Hepatocyte (in vitro differentiated cells): ENCODE measurements at regions not wholly inside any gene's neighbourhood (a gene's known extent, or its start where the extent isn't known, plus 50 kb on each side); places are given as distances from the start of the nearest gene placed in this dataset.
A peak's percentile ranks its signal among the peaks of the same experiment; 100 is the strongest.

Experiments
- DNase-seq: peaks from one replicate; pipeline ENCODE4 v3.0.0-alpha.2; 2016; ENCODE audit warnings: low spot score
- H2AFZ ChIP-seq: fragments of 200-600 bp; sonication (generic); 2 replicates; pipeline ENCODE4 v1.6.0; 2016; ENCODE audit warnings: antibody characterized with exemption, mild to moderate bottlenecking
- H3K27ac ChIP-seq: fragments of 200-600 bp; sonication (generic); 2 replicates; pipeline ENCODE4 v1.5.1; 2016; ENCODE audit warnings: mild to moderate bottlenecking
- H3K27me3 ChIP-seq: fragments of 200-600 bp; sonication (generic); 2 replicates; pipeline ENCODE4 v1.6.1; 2016
- H3K36me3 ChIP-seq: fragments of 200-600 bp; sonication (generic); replicated peaks from 2 replicates; pipeline ENCODE4 v1.5.1; 2016; ENCODE audit warnings: low read depth; ENCODE audit not compliant: insufficient read depth
- H3K4me1 ChIP-seq: fragments of 200-600 bp; sonication (generic); 2 replicates; pipeline ENCODE4 v1.5.1; 2016; ENCODE audit warnings: mild to moderate bottlenecking, moderate library complexity; ENCODE audit not compliant: insufficient read depth
- H3K4me2 ChIP-seq: fragments of 200-600 bp; sonication (generic); 2 replicates; pipeline ENCODE4 v1.6.0; 2016
- H3K4me3 ChIP-seq: fragments of 200-600 bp; sonication (generic); 2 replicates; pipeline ENCODE4 v1.5.1; 2016; ENCODE audit warnings: mild to moderate bottlenecking
- H3K79me2 ChIP-seq: fragments of 200-600 bp; sonication (generic); 2 replicates; pipeline ENCODE4 v1.6.0; 2017; ENCODE audit warnings: mild to moderate bottlenecking
- H3K9me2 ChIP-seq: fragments of 200-600 bp; sonication (generic); replicated peaks from 2 replicates; pipeline ENCODE4 v1.6.0; 2017; ENCODE audit warnings: mild to moderate bottlenecking; ENCODE audit not compliant: insufficient read depth
- H3K9me3 ChIP-seq: fragments of 200-600 bp; sonication (generic); 2 replicates; pipeline ENCODE4 v1.5.1; 2016; ENCODE audit warnings: low read depth, mild to moderate bottlenecking
- H4K20me1 ChIP-seq: fragments of 200-600 bp; sonication (generic); 2 replicates; pipeline ENCODE4 v1.6.0; 2016; ENCODE audit warnings: mild to moderate bottlenecking; ENCODE audit not compliant: insufficient read depth, poor library complexity, severe bottlenecking
- EZH2 ChIP-seq: fragments of 200-600 bp; sonication (generic); IDR thresholded peaks from 2 replicates; pipeline ENCODE4 v1.6.1; 2016; ENCODE audit warnings: antibody characterized with exemption, mild to moderate bottlenecking, borderline replicate concordance
- EZH2phosphoT487 ChIP-seq: fragments of 200-600 bp; sonication (generic); IDR thresholded peaks from one replicate; pipeline ENCODE4 v1.6.1; 2018; ENCODE audit warnings: antibody characterized with exemption, mild to moderate bottlenecking, low read depth, moderate library complexity; ENCODE audit not compliant: unreplicated experiment, severe bottlenecking
- WGBS: methylation state at CpG from one replicate; pipeline ENCODE4 v1.1.6; 2016; ENCODE audit warnings: low lambda C conversion rate; ENCODE audit errors: missing lambda C conversion rate; 5-methylcytosine and 5-hydroxymethylcytosine counted together
- TF ChIP-seq, protein P1 (sequence below): fragments of 200-600 bp; sonication (generic); IDR thresholded peaks from 2 replicates; pipeline ENCODE4 v1.5.1; 2016; ENCODE audit warnings: antibody characterized with exemption, mild to moderate bottlenecking; ENCODE audit not compliant: poor library complexity

DNA sequence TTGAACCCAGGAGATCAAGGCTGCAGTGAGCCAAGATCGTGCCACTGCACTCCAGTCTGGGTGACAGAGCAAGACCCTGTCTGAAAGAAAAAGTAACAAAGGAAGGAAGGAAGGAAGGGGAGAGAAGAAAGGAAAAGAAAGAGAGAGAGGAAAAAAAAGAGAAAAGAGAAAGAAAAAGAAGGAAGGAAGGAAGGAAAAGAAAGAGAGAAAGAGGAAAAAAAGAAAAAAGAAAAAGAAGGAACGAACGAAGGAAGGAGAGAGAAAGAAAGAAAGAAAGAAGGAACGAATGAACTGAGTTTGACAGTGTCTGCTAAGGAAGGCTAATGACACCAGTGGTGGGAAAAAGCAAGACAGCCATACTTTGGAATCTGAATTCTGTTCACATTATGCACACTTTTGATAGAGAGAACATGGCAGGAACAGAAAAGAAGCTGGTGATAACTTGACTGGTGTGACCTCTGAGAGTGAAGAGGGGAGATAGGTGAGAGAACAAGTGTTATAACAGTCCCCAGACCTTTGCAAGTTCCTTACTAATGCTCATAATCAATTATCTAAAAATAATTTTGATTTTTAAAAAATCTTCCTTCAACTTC is 93.3 kb upstream of the MYLIP start:
- H3K4me3 ChIP-seq: no peak overlapping the region
- no peaks in the 10 kb centered on the region for H3K36me3 ChIP-seq
- H4K20me1 ChIP-seq: no peaks in the 10 kb centered on the region
- H3K4me2 ChIP-seq: no peak overlapping the region
- H3K27me3 ChIP-seq: no peaks in the 10 kb centered on the region
- WGBS: 98% methylated on average over 4 of the region's 4 CpGs
- H3K4me1 ChIP-seq: peaks cover 14% of the 10 kb centered on the region
- no peaks in the 10 kb centered on the region for H3K9me2 ChIP-seq
- no peaks in the 10 kb centered on the region for H3K9me3 ChIP-seq
- no peak overlapping the region for H2AFZ ChIP-seq
- no peaks in the 10 kb centered on the region for H3K79me2 ChIP-seq
- DNase-seq: no peak
- no peak overlapping the region for H3K27ac ChIP-seq
- TF ChIP-seq EZH2phosphoT487 (no peak), EZH2 (no peak)
- TF ChIP-seq, protein P1, sequence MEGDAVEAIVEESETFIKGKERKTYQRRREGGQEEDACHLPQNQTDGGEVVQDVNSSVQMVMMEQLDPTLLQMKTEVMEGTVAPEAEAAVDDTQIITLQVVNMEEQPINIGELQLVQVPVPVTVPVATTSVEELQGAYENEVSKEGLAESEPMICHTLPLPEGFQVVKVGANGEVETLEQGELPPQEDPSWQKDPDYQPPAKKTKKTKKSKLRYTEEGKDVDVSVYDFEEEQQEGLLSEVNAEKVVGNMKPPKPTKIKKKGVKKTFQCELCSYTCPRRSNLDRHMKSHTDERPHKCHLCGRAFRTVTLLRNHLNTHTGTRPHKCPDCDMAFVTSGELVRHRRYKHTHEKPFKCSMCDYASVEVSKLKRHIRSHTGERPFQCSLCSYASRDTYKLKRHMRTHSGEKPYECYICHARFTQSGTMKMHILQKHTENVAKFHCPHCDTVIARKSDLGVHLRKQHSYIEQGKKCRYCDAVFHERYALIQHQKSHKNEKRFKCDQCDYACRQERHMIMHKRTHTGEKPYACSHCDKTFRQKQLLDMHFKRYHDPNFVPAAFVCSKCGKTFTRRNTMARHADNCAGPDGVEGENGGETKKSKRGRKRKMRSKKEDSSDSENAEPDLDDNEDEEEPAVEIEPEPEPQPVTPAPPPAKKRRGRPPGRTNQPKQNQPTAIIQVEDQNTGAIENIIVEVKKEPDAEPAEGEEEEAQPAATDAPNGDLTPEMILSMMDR: no peak

DNA sequence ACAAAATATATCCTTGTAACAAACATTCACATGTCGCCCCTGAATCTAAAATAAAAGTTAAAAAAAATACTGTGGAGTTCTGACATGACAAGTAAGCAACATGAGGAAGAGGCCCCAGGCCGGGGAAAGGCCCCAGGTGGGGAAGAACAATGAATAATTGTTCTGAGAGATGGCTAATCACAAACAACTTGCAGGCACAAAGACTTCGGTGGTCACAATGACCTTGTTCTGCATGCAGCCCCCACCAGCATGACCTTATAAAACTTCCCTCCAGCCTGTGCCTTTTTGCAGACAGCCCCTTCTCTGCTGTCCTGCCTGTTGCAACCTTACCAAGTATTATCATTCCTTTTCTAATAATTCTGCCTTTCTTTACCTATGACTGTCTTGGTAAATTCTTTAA is 95.7 kb upstream of the MYLIP start:
- Histone ChIP-seq H3K4me3 (no peak overlapping the region), H3K4me1 (peaks cover 14% of the 10 kb centered on the region), H3K9me2 (no peaks in the 10 kb centered on the region), H4K20me1 (no peaks in the 10 kb centered on the region), H3K79me2 (no peaks in the 10 kb centered on the region), H2AFZ (no peak overlapping the region), H3K4me2 (no peak overlapping the region), H3K36me3 (no peaks in the 10 kb centered on the region), H3K9me3 (no peaks in the 10 kb centered on the region), H3K27ac (peak overlapping the region; percentile 26), H3K27me3 (no peaks in the 10 kb centered on the region)
- TF ChIP-seq EZH2phosphoT487 (no peak), EZH2 (no peak)
- TF ChIP-seq, protein P1: no peak
- DNase-seq: no peak
- 69% methylated on average over 3 of the region's 3 CpGs for WGBS

DNA sequence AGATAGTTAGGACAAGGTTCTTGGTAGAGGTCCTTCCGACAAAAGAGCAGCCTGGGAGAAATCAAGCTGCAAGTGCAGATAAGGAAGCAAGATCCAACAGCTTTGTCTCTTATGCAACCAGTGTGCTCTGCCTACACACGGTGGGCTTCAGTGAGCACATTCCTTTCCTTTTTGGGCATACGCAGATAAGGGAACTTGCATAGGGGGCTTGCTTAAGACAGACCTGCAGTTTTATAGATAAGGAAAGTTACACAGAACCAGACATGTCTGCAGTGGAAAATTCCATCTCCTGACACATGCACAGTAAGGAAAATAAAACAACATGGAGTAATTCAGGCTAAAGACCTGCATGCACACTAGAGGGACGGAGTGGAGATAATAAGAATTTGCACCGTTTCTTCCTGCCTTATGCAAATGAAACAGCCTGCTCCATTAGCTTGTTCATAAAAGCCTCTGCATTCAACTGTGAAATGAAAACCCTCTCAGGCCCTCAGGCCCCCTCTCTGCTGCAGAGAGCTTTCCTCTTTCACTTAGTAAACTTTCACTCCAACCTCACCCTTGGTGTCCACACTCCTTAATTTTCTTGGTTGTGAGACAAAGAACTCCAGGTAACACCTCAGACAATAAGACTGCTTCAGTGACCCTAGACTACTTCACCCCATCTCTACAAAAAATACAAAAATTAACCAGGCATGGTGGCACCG is 97.5 kb upstream of the MYLIP start:
- no peak for TF ChIP-seq EZH2phosphoT487
- no peak for TF ChIP-seq EZH2
- TF ChIP-seq, protein P1: no peak
- H3K4me3 ChIP-seq: no peak overlapping the region
- H3K9me2 ChIP-seq: no peaks in the 10 kb centered on the region
- peak overlapping the region; percentile 49 for H3K27ac ChIP-seq
- no peaks in the 10 kb centered on the region for H3K79me2 ChIP-seq
- peak overlapping the region; percentile 13 for H2AFZ ChIP-seq
- no peaks in the 10 kb centered on the region for H3K9me3 ChIP-seq
- H3K36me3 ChIP-seq: no peaks in the 10 kb centered on the region
- no peaks in the 10 kb centered on the region for H4K20me1 ChIP-seq
- 30% methylated on average over 6 of the region's 6 CpGs for WGBS
- DNase-seq: peak; percentile 29
- H3K4me2 ChIP-seq: peak overlapping the region; percentile 46
- H3K27me3 ChIP-seq: no peaks in the 10 kb centered on the region
- H3K4me1 ChIP-seq: peaks cover 14% of the 10 kb centered on the region
